Neuronal stem cell (in vitro differentiated cells): ENCODE measurements at regions not wholly inside any gene's neighbourhood (a gene's known extent, or its start where the extent isn't known, plus 50 kb on each side); places are given as distances from the start of the nearest gene placed in this dataset.

Experiments used
- DNase-seq: peaks from one replicate; pipeline ENCODE4 v3.0.0-alpha.2; 2013; ENCODE audit warnings: low spot score
- H2AFZ ChIP-seq: one replicate; pipeline ENCODE4 v1.6.1; 2013; ENCODE audit warnings: mild to moderate bottlenecking, low read length, inconsistent platforms
- H2AK5ac ChIP-seq: 2 replicates; pipeline ENCODE4 v1.6.1; 2013; ENCODE audit warnings: low read depth, mild to moderate bottlenecking, inconsistent platforms, low read length, moderate library complexity, mixed read lengths
- H2BK120ac ChIP-seq: 2 replicates; pipeline ENCODE4 v1.6.1; 2013; ENCODE audit warnings: low read depth, mild to moderate bottlenecking, inconsistent platforms, low read length, moderate library complexity, mixed read lengths
- H2BK12ac ChIP-seq: one replicate; pipeline ENCODE4 v1.6.1; 2013; ENCODE audit warnings: low read length, inconsistent platforms
- H2BK15ac ChIP-seq: 2 replicates; pipeline ENCODE4 v1.6.1; 2013; ENCODE audit warnings: mild to moderate bottlenecking, low read length, inconsistent platforms, mixed read lengths
- H2BK5ac ChIP-seq: one replicate; pipeline ENCODE4 v1.6.1; 2013; ENCODE audit warnings: inconsistent platforms, mild to moderate bottlenecking, low read length, moderate library complexity
- H3K14ac ChIP-seq: one replicate; pipeline ENCODE4 v1.6.1; 2013; ENCODE audit warnings: low read length, inconsistent platforms
- H3K18ac ChIP-seq: 2 replicates; pipeline ENCODE4 v1.6.1; 2013; ENCODE audit warnings: low read length, inconsistent platforms
- H3K23ac ChIP-seq: 2 replicates; pipeline ENCODE4 v1.6.1; 2013; ENCODE audit warnings: low read depth, mild to moderate bottlenecking, mixed read lengths, low read length, inconsistent platforms; ENCODE audit not compliant: poor library complexity
- H3K27ac ChIP-seq: replicated peaks from 3 replicates; pipeline ENCODE4 v1.5.1; 2013; ENCODE audit warnings: low read length, inconsistent platforms
- H3K27me3 ChIP-seq, 3 experiments: 2 replicates each; pipeline ENCODE4 v1.6.1; 2013; ENCODE audit warnings: low read length in 3 of 3, mild to moderate bottlenecking in 2 of 3, inconsistent platforms in 1 of 3, low read depth in 1 of 3, mixed read lengths in 1 of 3, moderate library complexity in 1 of 3; ENCODE audit not compliant: control insufficient read depth in 3 of 3, insufficient read depth in 3 of 3
- H3K36me3 ChIP-seq, 2 donors: replicated peaks in 1 of 2; 2 replicates each; pipeline ENCODE4 v1.6.1; 2013; ENCODE audit warnings: low read length in 2 of 2; ENCODE audit not compliant: control insufficient read depth in 2 of 2, insufficient read depth in 2 of 2
- H3K4ac ChIP-seq: 2 replicates; pipeline ENCODE4 v1.6.1; 2013; ENCODE audit warnings: inconsistent platforms, mild to moderate bottlenecking, low read length, moderate library complexity
- H3K4me1 ChIP-seq, 2 donors: 1 replicate in 1 of 2; 2 replicates in 1 of 2; pipeline ENCODE4 v1.6.1; 2013; ENCODE audit warnings: low read length in 2 of 2, low read depth in 1 of 2; ENCODE audit not compliant: control insufficient read depth in 2 of 2, insufficient read depth in 1 of 2
- H3K4me2 ChIP-seq: one replicate; pipeline ENCODE4 v1.6.1; 2013; ENCODE audit warnings: mild to moderate bottlenecking, low read length, inconsistent platforms; ENCODE audit not compliant: insufficient read depth, poor library complexity, severe bottlenecking
- H3K4me3 ChIP-seq, 2 donors: 2 replicates each; pipeline ENCODE4 v1.5.1; 2013; ENCODE audit warnings: low read length in 2 of 2, mild to moderate bottlenecking in 2 of 2, inconsistent platforms in 1 of 2, moderate library complexity in 1 of 2
- H3K79me1 ChIP-seq: one replicate; pipeline ENCODE4 v1.6.1; 2013; ENCODE audit warnings: low read depth, mild to moderate bottlenecking, inconsistent platforms, low read length, moderate library complexity
- H3K9ac ChIP-seq: one replicate; pipeline ENCODE4 v1.6.1; 2013; ENCODE audit warnings: mild to moderate bottlenecking, low read depth, low read length, inconsistent platforms; ENCODE audit not compliant: poor library complexity
- H3K9me3 ChIP-seq, 2 donors: replicated peaks in 1 of 2; 2 replicates each; pipeline versions ENCODE3 to v1.6.1; 2013; ENCODE audit warnings: low read length in 2 of 2, mild to moderate bottlenecking in 2 of 2, inconsistent platforms in 1 of 2, low read depth in 1 of 2, mixed read lengths in 1 of 2, moderate library complexity in 1 of 2; ENCODE audit not compliant: control insufficient read depth in 2 of 2, insufficient read depth in 1 of 2
- H4K8ac ChIP-seq: one replicate; pipeline ENCODE4 v1.6.1; 2013; ENCODE audit warnings: low read depth, mild to moderate bottlenecking, inconsistent platforms, low read length, moderate library complexity
- H4K91ac ChIP-seq: one replicate; pipeline ENCODE4 v1.6.1; 2013; ENCODE audit warnings: low read length, low read depth, mild to moderate bottlenecking, inconsistent platforms; ENCODE audit not compliant: poor library complexity
- WGBS, 2 donors: extraction: QIAGEN DNeasy Blood & Tissue Kit; methylation state at CpG; one replicate each; pipeline ENCODE4 v1.1.7; 2013; ENCODE audit warnings: missing lambda C conversion rate in 2 of 2, mixed read lengths in 1 of 2; ENCODE audit not compliant: insufficient read length in 2 of 2, insufficient replicate concordance in 1 of 2; ENCODE audit errors: extremely low coverage in 2 of 2; 5-methylcytosine and 5-hydroxymethylcytosine counted together

DNA sequence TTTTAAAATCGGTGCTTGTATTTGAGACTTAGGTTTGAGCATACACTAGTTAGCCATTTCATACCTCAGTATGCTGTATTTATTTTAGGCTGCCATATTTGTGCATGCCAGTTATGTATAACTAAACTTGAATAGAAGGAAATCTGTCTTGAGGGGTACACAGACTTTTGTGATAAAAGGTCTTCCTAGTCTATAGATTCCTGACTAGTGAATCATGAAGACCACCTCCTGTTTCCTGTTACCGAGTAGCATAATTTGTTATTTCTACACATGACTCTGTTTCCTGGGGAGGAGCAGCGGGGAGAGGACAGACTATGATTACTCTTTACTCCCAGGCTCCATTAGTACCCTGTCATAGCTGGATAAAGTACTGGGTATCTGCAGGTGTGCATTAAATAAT, 316.8 kb upstream of the SNX7 start:
- peaks cover 4 to 16% of the 10 kb centered on the region in 2 donors for H3K4me1 ChIP-seq
- no peak overlapping the region for H2AK5ac ChIP-seq
- H2AFZ ChIP-seq: peak overlapping the region; percentile 73
- H3K27ac ChIP-seq: no peak overlapping the region
- H3K4ac ChIP-seq: no peak overlapping the region
- H3K36me3 ChIP-seq: no peaks in the 10 kb centered on the region
- no peak overlapping the region for H3K18ac ChIP-seq
- no peak overlapping the region for H2BK120ac ChIP-seq
- H2BK5ac ChIP-seq: no peak overlapping the region
- DNase-seq: no peak
- no peak overlapping the region for H3K4me3 ChIP-seq
- H3K14ac ChIP-seq: no peak overlapping the region
- H3K27me3 ChIP-seq: no peaks in the 10 kb centered on the region
- no CpG with 5 or more reads among the region's 3 CpGs for WGBS, 2 donors
- H3K23ac ChIP-seq: no peak overlapping the region
- H4K91ac ChIP-seq: no peak overlapping the region
- H3K4me2 ChIP-seq: no peak overlapping the region
- no peak overlapping the region for H3K9ac ChIP-seq
- no peaks in the 10 kb centered on the region for H3K9me3 ChIP-seq
- H3K79me1 ChIP-seq: no peaks in the 10 kb centered on the region
- no peak overlapping the region for H2BK15ac ChIP-seq
- no peak overlapping the region for H2BK12ac ChIP-seq
- no peak overlapping the region for H4K8ac ChIP-seq

DNA sequence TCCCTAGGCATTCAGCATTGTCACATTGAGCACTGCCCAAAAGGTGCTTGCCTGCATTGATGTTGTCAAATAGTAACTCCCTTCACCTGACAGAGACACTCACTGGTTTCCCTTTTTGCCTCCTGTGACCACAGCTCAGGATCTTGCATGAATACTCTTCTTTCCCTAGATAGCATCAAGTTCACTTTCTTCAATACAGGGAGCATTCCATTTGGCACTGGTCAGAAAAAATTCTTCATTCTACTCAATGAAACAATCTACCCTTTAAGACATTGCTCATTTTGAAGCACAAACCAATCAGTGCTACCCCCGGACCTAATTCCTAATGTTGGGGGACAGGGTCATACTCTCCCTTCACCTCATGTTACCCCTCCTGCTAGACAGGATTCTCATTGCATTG, 319.0 kb upstream of the SNX7 start:
- Histone ChIP-seq H4K8ac (no peak overlapping the region), H3K23ac (no peak overlapping the region), H2BK120ac (no peak overlapping the region), H3K14ac (no peak overlapping the region), H3K4me3 (no peak overlapping the region), H3K36me3 (no peaks in the 10 kb centered on the region), H2BK15ac (no peak overlapping the region), H3K4ac (no peak overlapping the region), H2AK5ac (no peak overlapping the region), H3K4me2 (no peak overlapping the region), H3K79me1 (no peaks in the 10 kb centered on the region), H3K9me3 (no peaks in the 10 kb centered on the region), H2BK12ac (no peak overlapping the region), H3K4me1 (peaks cover 4 to 16% of the 10 kb centered on the region in 2 donors), H2AFZ (no peak overlapping the region), H3K27me3 (no peaks in the 10 kb centered on the region), H3K18ac (no peak overlapping the region), H2BK5ac (no peak overlapping the region), H4K91ac (no peak overlapping the region), H3K27ac (no peak overlapping the region), H3K9ac (no peak overlapping the region)
- DNase-seq: no peak
- no CpG with 5 or more reads among the region's 1 CpG for WGBS, 2 donors

DNA sequence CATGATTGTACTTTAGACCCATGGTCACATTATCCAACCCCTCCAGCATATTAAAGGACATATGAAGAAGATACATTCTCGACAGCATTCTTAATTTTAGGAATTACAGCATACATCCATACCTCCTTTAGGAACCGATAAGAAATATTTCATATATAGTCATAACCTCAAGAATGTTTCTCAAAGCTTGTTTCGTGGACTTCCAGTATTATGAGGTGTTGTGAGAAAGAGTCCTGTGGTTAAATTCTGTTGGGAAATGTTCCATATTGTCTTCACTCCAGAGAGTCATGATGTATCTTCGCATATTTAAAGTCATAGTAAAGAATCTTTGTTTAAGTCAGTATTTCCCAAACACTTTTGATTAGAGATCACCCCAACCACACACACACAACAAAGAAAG, 321.0 kb upstream of the SNX7 start:
- H2BK12ac ChIP-seq: no peak overlapping the region
- no peak for DNase-seq
- no peak overlapping the region for H2BK15ac ChIP-seq
- WGBS, 2 donors: no CpG with 5 or more reads among the region's 4 CpGs
- no peaks in the 10 kb centered on the region for H3K36me3 ChIP-seq
- no peak overlapping the region for H2BK5ac ChIP-seq
- H3K4me2 ChIP-seq: no peak overlapping the region
- no peak overlapping the region for H2AK5ac ChIP-seq
- H3K4me3 ChIP-seq: no peak overlapping the region
- H3K23ac ChIP-seq: no peak overlapping the region
- no peak overlapping the region for H2AFZ ChIP-seq
- no peak overlapping the region for H2BK120ac ChIP-seq
- no peaks in the 10 kb centered on the region for H3K79me1 ChIP-seq
- H3K18ac ChIP-seq: no peak overlapping the region
- H3K4ac ChIP-seq: no peak overlapping the region
- no peak overlapping the region for H3K9ac ChIP-seq
- no peak overlapping the region for H3K27ac ChIP-seq
- H4K8ac ChIP-seq: no peak overlapping the region
- no peaks in the 10 kb centered on the region for H3K9me3 ChIP-seq
- H4K91ac ChIP-seq: no peak overlapping the region
- H3K4me1 ChIP-seq: peaks cover 4 to 14% of the 10 kb centered on the region in 2 donors
- no peak overlapping the region for H3K14ac ChIP-seq
- H3K27me3 ChIP-seq: no peaks in the 10 kb centered on the region

DNA sequence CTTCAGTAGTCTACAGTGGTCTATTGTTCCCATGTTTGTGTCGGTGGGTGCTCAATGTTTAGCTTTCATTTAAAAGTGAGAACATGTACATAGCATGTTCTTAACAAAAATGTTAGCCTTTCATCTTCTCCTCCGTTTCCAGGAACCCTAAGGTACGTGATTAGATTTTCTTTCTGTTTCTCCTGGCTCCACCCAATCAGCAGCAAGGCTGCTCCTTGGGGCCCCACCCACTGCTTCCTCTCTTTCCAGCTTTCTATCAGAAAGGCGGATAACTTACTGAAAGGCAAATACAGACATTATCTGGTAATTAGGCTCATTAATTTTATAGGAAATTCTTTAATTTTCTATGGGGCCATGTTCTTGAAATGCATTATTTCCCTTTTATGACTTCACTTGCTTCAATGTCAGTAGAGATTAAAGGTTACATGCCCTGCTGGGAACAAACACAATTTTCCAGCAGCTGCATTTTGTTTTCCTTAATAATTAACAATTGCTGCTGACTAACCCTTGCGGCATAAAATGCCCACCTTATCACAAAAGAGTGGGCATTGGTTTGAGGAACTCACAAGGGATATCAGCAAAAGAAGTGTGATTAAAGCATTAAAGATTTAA, 324.9 kb upstream of the SNX7 start:
- Histone ChIP-seq H2BK12ac (no peak overlapping the region), H3K27me3 (no peaks in the 10 kb centered on the region), H3K4me1 (no peaks in the 10 kb centered on the region), H4K91ac (no peak overlapping the region), H4K8ac (no peak overlapping the region), H3K79me1 (no peaks in the 10 kb centered on the region), H2BK15ac (no peak overlapping the region), H3K23ac (no peak overlapping the region), H2AFZ (no peak overlapping the region), H2BK120ac (no peak overlapping the region), H3K9ac (no peak overlapping the region), H3K4me2 (no peak overlapping the region), H3K9me3 (no peaks in the 10 kb centered on the region), H3K27ac (no peak overlapping the region), H3K18ac (no peak overlapping the region), H3K4me3 (no peak overlapping the region), H3K36me3 (no peaks in the 10 kb centered on the region), H3K14ac (no peak overlapping the region), H3K4ac (no peak overlapping the region), H2BK5ac (no peak overlapping the region), H2AK5ac (no peak overlapping the region)
- DNase-seq: no peak
- no CpG with 5 or more reads among the region's 5 CpGs for WGBS, 2 donors
